Mesendoderm (in vitro differentiated cells): ENCODE measurements at regions not wholly inside any gene's neighbourhood (a gene's known extent, or its start where the extent isn't known, plus 50 kb on each side); places are given as distances from the start of the nearest gene placed in this dataset.

Experiments used
- DNase-seq: peaks from one replicate; pipeline ENCODE4 v3.0.0; 2013
- H2AK5ac ChIP-seq: 2 replicates; pipeline ENCODE4 v1.6.1; 2013; ENCODE audit warnings: low read length, inconsistent platforms
- H2BK120ac ChIP-seq: 2 replicates; pipeline ENCODE4 v1.6.1; 2013; ENCODE audit warnings: low read depth, mild to moderate bottlenecking, low read length, moderate library complexity, mixed read lengths
- H2BK15ac ChIP-seq: replicated peaks from 2 replicates; pipeline ENCODE4 v1.6.1; 2013; ENCODE audit warnings: low read depth, mild to moderate bottlenecking, moderate library complexity
- H2BK5ac ChIP-seq: 2 replicates; pipeline ENCODE4 v1.6.1; 2013; ENCODE audit warnings: low read length, inconsistent platforms
- H3K18ac ChIP-seq: 2 replicates; pipeline ENCODE4 v1.6.1; 2013; ENCODE audit warnings: mild to moderate bottlenecking, low read length, mixed read lengths
- H3K23ac ChIP-seq: one replicate; pipeline ENCODE4 v1.6.1; 2013; ENCODE audit warnings: low read length
- H3K27ac ChIP-seq: 2 replicates; pipeline ENCODE4 v1.5.1; 2013; ENCODE audit warnings: low read depth, mild to moderate bottlenecking, inconsistent platforms, low read length, moderate library complexity
- H3K27me3 ChIP-seq: 2 replicates; pipeline ENCODE4 v1.6.1; 2013; ENCODE audit warnings: low read length, control low read depth, mild to moderate bottlenecking, inconsistent platforms; ENCODE audit not compliant: insufficient read depth, poor library complexity
- H3K36me3 ChIP-seq: 2 replicates; pipeline ENCODE4 v1.6.1; 2013; ENCODE audit warnings: low read length, inconsistent platforms; ENCODE audit not compliant: control insufficient read depth, insufficient read depth
- H3K4ac ChIP-seq: one replicate; pipeline ENCODE4 v1.6.1; 2013; ENCODE audit warnings: low read depth, mild to moderate bottlenecking, low read length, moderate library complexity
- H3K4me1 ChIP-seq: 2 replicates; pipeline ENCODE4 v1.6.1; 2013; ENCODE audit warnings: low read depth, low read length, inconsistent platforms; ENCODE audit not compliant: control insufficient read depth
- H3K4me2 ChIP-seq: 2 replicates; pipeline ENCODE4 v1.6.1; 2013; ENCODE audit warnings: low read length
- H3K4me3 ChIP-seq: 2 replicates; pipeline ENCODE4 v1.5.1; 2013; ENCODE audit warnings: mild to moderate bottlenecking, low read length
- H3K56ac ChIP-seq: one replicate; pipeline ENCODE4 v1.6.1; 2013; ENCODE audit warnings: low read length
- H3K79me1 ChIP-seq: 2 replicates; pipeline ENCODE4 v1.6.1; 2013; ENCODE audit warnings: low read length, inconsistent platforms
- H3K79me2 ChIP-seq: 2 replicates; pipeline ENCODE4 v1.6.1; 2013; ENCODE audit warnings: mild to moderate bottlenecking, low read length; ENCODE audit not compliant: control insufficient read depth, insufficient read depth
- H3K9ac ChIP-seq: 2 replicates; pipeline ENCODE4 v1.6.1; 2013; ENCODE audit warnings: low read length, inconsistent platforms
- H4K5ac ChIP-seq: one replicate; pipeline ENCODE4 v1.6.1; 2013; ENCODE audit warnings: low read length
- H4K8ac ChIP-seq: one replicate; pipeline ENCODE4 v1.6.1; 2013; ENCODE audit warnings: low read depth, mild to moderate bottlenecking, control low read depth, low read length, moderate library complexity
- WGBS: extraction: QIAGEN DNeasy Blood & Tissue Kit; methylation state at CpG from one replicate; pipeline ENCODE4 v1.1.7; 2013; ENCODE audit warnings: low lambda C conversion rate, missing lambda C conversion rate; ENCODE audit not compliant: insufficient coverage; ENCODE audit errors: extremely low coverage; 5-methylcytosine and 5-hydroxymethylcytosine counted together

GRCh38 chr9:126122901-126123616, 203.6 kb upstream of the MVB12B start:
- H2BK5ac ChIP-seq = no peak overlapping the region
- no peaks in the 10 kb centered on the region for H3K27me3 ChIP-seq
- H3K36me3 ChIP-seq = no peaks in the 10 kb centered on the region
- whole genome bisulfite sequencing = no CpG with 5 or more reads among the region's 4 CpGs
- H3K4me2 ChIP-seq = no peak overlapping the region
- H3K23ac ChIP-seq = no peak overlapping the region
- H3K4ac ChIP-seq = no peak overlapping the region
- H3K9ac ChIP-seq = no peak overlapping the region
- no peaks in the 10 kb centered on the region for H3K79me1 ChIP-seq
- no peaks in the 10 kb centered on the region for H3K79me2 ChIP-seq
- no peaks in the 10 kb centered on the region for H3K4me1 ChIP-seq
- no peak overlapping the region for H2BK15ac ChIP-seq
- H3K27ac ChIP-seq = no peak overlapping the region
- no peak overlapping the region for H3K56ac ChIP-seq
- DNase-seq = no peak
- no peak overlapping the region for H3K4me3 ChIP-seq
- H3K18ac ChIP-seq = no peak overlapping the region
- H4K8ac ChIP-seq = no peak overlapping the region
- H2AK5ac ChIP-seq = no peak overlapping the region
- no peak overlapping the region for H2BK120ac ChIP-seq
- H4K5ac ChIP-seq = no peak overlapping the region

- H3K36me3 ChIP-seq = no peaks in the 10 kb centered on the region
- no peak overlapping the region for H3K23ac ChIP-seq
- no peak overlapping the region for H3K4me2 ChIP-seq
- no peaks in the 10 kb centered on the region for H3K79me1 ChIP-seq
- H3K4me1 ChIP-seq = no peaks in the 10 kb centered on the region
- no peak for DNase-seq
- H2AK5ac ChIP-seq = no peak overlapping the region
- H3K9ac ChIP-seq = no peak overlapping the region
- H3K4me3 ChIP-seq = no peak overlapping the region
- H2BK15ac ChIP-seq = no peak overlapping the region
- no peak overlapping the region for H4K5ac ChIP-seq
- no peaks in the 10 kb centered on the region for H3K27me3 ChIP-seq
- H3K27ac ChIP-seq = no peak overlapping the region
- H3K56ac ChIP-seq = no peak overlapping the region
- no peaks in the 10 kb centered on the region for H3K79me2 ChIP-seq
- no peak overlapping the region for H2BK120ac ChIP-seq
- no peak overlapping the region for H4K8ac ChIP-seq
- no peak overlapping the region for H2BK5ac ChIP-seq
- WGBS = no CpG with 5 or more reads among the region's 7 CpGs
- no peak overlapping the region for H3K18ac ChIP-seq
- H3K4ac ChIP-seq = no peak overlapping the region
Observed at GRCh38 chr9:126123927-126124326, 202.7 kb upstream of the MVB12B start.

- Histone ChIP-seq H4K5ac (no peak overlapping the region), H2BK120ac (no peak overlapping the region), H3K79me2 (no peaks in the 10 kb centered on the region), H3K4me3 (no peak overlapping the region), H3K4ac (no peak overlapping the region), H3K4me1 (no peaks in the 10 kb centered on the region), H3K9ac (no peak overlapping the region), H4K8ac (no peak overlapping the region), H2BK5ac (no peak overlapping the region), H3K56ac (no peak overlapping the region), H2AK5ac (no peak overlapping the region), H3K27me3 (no peaks in the 10 kb centered on the region), H3K27ac (no peak overlapping the region), H3K79me1 (no peaks in the 10 kb centered on the region), H3K18ac (no peak overlapping the region), H2BK15ac (no peak overlapping the region), H3K4me2 (no peak overlapping the region), H3K36me3 (no peaks in the 10 kb centered on the region), H3K23ac (no peak overlapping the region)
- no CpG with 5 or more reads among the region's 8 CpGs for WGBS
- DNase-seq = no peak
Observed at GRCh38 chr9:126125177-126125576, 201.5 kb upstream of the MVB12B start.

- Histone ChIP-seq H3K23ac (no peak overlapping the region), H3K4me3 (no peak overlapping the region), H3K56ac (no peak overlapping the region), H3K4ac (no peak overlapping the region), H3K27me3 (no peaks in the 10 kb centered on the region), H3K27ac (no peak overlapping the region), H3K4me2 (no peak overlapping the region), H3K79me1 (no peaks in the 10 kb centered on the region), H3K79me2 (no peaks in the 10 kb centered on the region), H3K18ac (no peak overlapping the region), H2AK5ac (no peak overlapping the region), H3K4me1 (no peaks in the 10 kb centered on the region), H2BK15ac (no peak overlapping the region), H3K36me3 (no peaks in the 10 kb centered on the region), H4K8ac (no peak overlapping the region), H4K5ac (no peak overlapping the region), H3K9ac (no peak overlapping the region), H2BK120ac (no peak overlapping the region), H2BK5ac (no peak overlapping the region)
- WGBS = no CpG with 5 or more reads among the region's 6 CpGs
- no peak for DNase-seq
Observed at GRCh38 chr9:126125577-126125976, 201.1 kb upstream of the MVB12B start.

GRCh38 chr9:126125992-126126409, 200.6 kb upstream of the MVB12B start:
- WGBS = no CpG with 5 or more reads among the region's 4 CpGs
- no peak overlapping the region for H2BK5ac ChIP-seq
- no peak overlapping the region for H2BK15ac ChIP-seq
- DNase-seq = no peak
- H3K36me3 ChIP-seq = no peaks in the 10 kb centered on the region
- H3K4me3 ChIP-seq = no peak overlapping the region
- no peak overlapping the region for H3K18ac ChIP-seq
- H2AK5ac ChIP-seq = no peak overlapping the region
- no peak overlapping the region for H3K4me2 ChIP-seq
- H3K27ac ChIP-seq = no peak overlapping the region
- H3K79me2 ChIP-seq = no peaks in the 10 kb centered on the region
- no peaks in the 10 kb centered on the region for H3K4me1 ChIP-seq
- no peaks in the 10 kb centered on the region for H3K27me3 ChIP-seq
- no peak overlapping the region for H3K9ac ChIP-seq
- H3K56ac ChIP-seq = no peak overlapping the region
- H2BK120ac ChIP-seq = no peak overlapping the region
- no peak overlapping the region for H3K23ac ChIP-seq
- H3K79me1 ChIP-seq = no peaks in the 10 kb centered on the region
- no peak overlapping the region for H4K5ac ChIP-seq
- no peak overlapping the region for H4K8ac ChIP-seq
- no peak overlapping the region for H3K4ac ChIP-seq

GRCh38 chr9:126126807-126127206, 199.8 kb upstream of the MVB12B start:
- no CpG with 5 or more reads among the region's 5 CpGs for WGBS
- H4K8ac ChIP-seq = no peak overlapping the region
- H2BK15ac ChIP-seq = no peak overlapping the region
- H3K36me3 ChIP-seq = no peaks in the 10 kb centered on the region
- no peak overlapping the region for H4K5ac ChIP-seq
- H3K4me1 ChIP-seq = no peaks in the 10 kb centered on the region
- DNase-seq = no peak
- H3K27ac ChIP-seq = no peak overlapping the region
- no peak overlapping the region for H2BK5ac ChIP-seq
- H3K4ac ChIP-seq = no peak overlapping the region
- H3K56ac ChIP-seq = no peak overlapping the region
- no peak overlapping the region for H3K4me2 ChIP-seq
- no peak overlapping the region for H2BK120ac ChIP-seq
- H3K79me2 ChIP-seq = no peaks in the 10 kb centered on the region
- no peaks in the 10 kb centered on the region for H3K27me3 ChIP-seq
- no peak overlapping the region for H2AK5ac ChIP-seq
- H3K4me3 ChIP-seq = no peak overlapping the region
- no peak overlapping the region for H3K23ac ChIP-seq
- H3K9ac ChIP-seq = no peak overlapping the region
- no peak overlapping the region for H3K18ac ChIP-seq
- no peaks in the 10 kb centered on the region for H3K79me1 ChIP-seq
